Right kidney (tissue), 1 donor: ENCODE measurements at regions not wholly inside any gene's neighbourhood (a gene's known extent, or its start where the extent isn't known, plus 50 kb on each side); places are given as distances from the start of the nearest gene placed in this dataset.
A peak's percentile ranks its signal among the peaks of the same experiment; 100 is the strongest.
"Not testable (repeated sequence)": the region's sequence is repeated elsewhere in the genome, so short reads cannot be mapped to it uniquely, and the experiment has no call there.

ENCODE experiments used
- DNase-seq: peaks from one replicate; pipeline ENCODE4 v3.0.0-alpha.2; 2016

DNA sequence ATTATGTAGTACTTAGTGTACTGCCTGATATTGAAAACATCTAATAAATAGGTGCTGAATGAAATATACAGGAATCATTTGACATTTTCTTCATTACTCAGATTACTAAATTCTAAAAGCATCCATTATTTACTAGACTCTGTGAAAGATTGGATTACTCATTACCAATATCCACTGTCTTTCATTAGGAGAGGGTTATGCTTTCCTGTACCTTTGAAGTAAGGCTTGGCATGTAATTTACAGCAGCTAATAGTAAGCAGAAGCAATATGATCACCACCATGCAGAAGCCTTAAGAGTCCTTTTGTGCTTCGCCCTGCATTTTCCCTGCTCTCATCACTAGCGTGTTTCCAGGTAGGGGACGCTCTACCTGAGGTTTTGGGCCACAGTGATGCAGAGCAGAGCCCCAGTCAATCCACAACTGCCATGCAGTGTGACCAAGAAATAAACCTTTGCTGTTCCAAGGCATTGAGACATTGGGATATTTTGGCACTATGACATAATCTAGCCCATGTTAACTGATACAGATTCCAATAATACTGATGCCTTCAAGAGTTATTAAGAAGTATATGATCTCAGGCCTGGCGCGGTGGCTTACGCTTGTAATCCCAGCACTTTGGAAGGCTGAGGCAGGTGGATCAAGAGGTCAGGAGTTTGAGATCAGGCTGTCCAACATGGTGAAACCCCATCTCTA, 502.8 kb upstream of the MARCKS start:
- DNase-seq = no peak

DNA sequence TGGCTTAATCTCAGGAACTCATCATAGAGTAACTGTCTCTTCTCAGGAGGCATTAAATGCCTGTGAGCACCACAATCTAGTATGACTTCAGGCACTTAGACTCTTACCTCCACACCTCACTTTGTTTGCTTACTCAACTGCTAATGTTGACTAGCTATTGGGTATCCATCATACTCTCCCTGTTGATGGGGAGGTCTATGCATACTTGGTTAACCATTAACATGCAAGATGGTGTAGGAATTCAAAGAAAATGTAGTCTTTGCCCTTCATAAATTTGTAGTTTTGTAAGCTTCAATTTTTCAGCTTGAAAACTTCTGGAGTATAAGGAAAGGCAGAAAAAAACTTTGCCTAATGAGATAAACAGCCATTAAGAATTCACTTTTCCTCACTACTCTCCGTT, 501.0 kb upstream of the MARCKS start:
- no peak for DNase-seq

DNA sequence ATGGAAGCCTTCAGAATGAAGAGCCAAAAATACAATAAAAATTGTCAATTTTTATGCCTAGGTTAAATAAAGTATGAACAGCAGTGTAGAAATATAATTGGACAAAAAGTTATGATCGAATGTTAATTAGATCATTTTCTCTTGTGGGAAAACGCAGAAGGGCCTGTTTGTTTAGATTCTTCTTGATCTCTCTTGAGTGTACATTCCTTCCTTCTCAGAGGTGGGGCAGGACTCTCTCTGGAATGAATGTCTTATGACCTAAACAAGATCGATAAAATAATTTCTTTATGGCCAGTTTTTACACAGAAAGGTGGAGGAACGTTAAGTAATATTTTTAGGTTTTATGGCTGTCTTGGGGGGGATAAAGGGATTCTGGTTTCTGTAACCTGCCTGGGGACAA, 500.1 kb upstream of the MARCKS start:
- DNase-seq = no peak

DNA sequence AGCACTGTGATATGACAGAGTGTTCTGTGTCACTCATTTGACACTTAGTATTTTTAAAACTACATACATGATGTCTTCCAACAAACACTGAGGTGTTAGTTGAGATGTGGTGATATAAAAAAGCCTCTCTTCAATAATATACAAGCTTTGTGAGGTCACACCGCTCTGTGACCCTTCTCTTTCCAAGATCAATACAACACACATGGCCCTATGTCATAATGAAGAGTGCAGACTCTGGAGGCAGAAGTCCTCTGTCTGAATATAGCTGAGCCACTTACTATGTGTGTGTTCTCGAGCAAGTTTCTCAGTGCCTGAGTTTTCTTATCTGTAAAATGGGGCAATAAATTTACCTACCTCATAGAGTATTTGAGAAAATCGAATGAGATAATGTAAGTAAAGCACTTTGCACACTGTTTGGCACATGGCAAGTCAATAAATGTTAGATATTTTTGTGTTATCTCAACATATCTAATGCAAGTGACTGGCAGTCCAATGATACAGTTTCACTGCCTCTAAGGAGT, 499.0 kb upstream of the MARCKS start:
- DNase-seq = no peak

DNA sequence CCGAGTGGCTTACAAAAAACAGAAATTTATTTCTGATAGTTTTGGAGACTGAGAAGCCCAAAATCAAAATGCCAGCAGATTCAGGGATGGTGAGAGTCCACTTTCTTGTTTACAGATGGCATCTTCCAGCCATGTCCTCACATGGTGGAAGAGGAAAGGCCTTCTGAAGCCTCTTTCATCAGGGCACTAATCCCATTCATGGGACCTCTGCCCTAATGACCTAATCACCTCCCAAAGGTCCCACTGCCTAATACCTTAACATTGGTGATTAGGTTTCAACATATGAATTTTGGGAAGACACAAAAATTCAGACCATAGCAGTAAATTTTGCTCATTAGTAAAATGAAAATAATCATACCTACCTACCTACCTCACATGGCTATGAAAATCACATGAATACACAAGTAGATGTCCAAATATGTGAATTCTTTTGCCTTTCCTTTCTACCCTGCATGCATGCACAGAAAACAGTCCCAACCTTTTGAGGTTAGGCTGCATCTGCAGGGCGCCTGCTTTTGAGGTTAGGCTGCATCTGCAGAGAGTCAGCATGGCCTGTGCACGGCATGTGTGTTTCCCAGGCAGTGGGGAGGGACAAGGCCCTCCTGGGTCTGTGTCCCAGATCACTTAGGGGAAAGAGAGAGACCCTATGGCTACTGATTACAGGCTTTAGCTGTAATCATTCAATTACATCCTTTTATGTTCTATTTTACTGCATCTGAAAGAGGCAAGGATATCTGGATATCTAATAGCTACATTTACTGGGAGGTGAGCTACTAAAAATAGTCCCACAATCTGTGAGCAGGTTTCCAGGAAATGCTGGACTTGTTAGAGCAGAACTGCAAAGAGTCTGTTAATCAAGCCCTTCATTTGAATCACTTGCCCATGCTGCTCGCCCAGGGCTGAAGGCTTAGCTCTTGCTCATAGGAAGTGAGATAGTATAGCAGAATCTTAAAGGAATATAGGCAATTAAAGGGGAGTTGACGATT, 497.7 kb upstream of the MARCKS start:
- no peak for DNase-seq

DNA sequence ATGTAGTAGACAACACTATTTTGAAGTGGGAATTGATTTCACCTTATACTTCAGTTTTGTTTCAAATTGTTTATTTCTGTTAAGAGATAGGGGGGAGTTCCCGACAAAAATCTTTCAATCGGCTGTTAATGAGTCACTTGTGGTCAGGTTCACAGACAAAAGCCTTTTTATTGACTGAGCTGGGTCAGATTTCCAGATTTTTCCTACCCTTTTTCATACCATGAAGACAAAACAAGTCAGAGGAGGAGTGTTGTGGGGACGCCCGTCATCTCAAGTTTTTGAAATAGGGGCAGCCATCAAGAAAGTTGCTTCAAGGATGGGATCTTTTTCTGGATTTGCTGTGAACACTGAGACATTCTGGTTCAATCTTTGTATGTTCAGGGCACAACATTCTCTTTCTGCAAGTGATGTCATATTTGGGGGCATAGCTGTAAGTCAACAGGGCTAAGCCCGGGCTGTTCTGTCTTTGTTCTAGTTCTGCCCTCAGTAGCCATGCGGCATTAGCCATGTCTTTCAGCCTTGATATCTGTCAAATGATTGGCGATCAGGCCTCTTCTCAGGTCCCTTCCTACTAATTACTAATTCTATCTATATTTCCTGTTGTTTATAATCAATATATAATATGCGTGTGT, 496.0 kb upstream of the MARCKS start:
- no peak for DNase-seq

DNA sequence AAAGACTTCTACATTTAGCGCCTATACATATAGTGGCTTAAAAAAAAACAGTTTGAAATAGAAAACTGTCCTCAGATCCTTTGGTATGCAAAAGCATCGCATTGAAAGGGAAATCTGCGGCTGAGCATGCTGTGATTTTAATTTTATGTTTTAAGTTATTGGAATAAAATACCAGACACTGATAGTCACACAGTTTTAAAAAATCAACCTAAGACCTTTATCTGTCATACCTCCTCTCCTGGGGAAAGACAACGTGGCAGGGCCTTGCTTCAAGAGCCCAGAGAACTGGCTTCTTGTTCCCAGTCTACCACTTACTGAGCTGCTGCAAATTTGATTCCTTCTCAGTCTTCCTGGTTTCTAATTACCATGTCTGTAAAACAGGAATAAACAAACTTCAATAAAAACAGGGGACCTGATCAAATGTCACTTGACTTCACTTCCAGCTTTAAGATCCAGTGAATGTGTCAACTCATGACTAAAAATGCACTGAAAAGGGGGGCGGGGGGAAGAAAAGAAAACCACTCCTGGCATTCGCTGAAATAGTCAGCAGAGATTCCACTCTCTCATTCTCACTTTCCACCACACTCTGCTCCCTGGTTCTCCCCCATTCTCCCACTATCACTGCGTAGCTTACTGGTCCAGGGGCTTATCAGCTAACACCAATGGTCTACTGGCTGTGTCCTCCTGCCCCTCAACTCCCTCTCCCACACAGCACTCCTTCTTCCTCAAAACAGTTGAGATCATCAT, 494.7 kb upstream of the MARCKS start:
- peak; percentile 30 for DNase-seq

DNA sequence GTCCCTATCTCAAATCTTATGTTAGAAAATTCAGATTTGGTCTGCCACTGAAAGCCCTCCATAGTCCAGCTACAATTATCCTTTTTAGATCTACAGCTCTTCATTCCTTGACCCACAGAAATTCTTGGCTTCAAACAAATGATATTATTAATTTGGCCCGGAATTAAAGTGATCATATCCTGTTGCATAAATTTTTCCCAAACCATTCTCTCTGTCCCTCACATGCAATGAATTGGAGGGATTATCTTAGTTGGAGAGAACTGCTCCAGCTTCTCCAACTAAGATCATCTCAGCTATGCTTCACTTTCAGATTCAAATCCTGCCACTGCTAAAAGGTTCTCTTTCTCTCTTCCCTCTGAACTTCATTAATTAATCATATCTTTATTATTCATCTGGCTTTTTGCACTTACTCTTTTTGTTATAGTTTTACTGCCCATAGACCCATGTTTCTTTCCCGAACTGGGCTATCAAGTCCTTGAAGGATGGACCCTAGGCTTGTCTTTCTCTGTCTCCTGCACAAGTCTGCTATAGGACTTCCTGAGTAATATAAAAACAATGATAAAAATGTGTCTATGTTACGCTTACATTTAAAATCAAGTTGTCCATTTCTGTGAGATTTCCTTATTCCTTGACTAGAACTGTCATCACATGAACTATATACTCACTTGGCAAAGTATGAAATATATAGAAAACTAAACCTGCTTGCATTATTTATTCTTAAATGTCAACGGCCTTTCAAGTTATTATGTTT, 493.9 kb upstream of the MARCKS start:
- DNase-seq = no peak

DNA sequence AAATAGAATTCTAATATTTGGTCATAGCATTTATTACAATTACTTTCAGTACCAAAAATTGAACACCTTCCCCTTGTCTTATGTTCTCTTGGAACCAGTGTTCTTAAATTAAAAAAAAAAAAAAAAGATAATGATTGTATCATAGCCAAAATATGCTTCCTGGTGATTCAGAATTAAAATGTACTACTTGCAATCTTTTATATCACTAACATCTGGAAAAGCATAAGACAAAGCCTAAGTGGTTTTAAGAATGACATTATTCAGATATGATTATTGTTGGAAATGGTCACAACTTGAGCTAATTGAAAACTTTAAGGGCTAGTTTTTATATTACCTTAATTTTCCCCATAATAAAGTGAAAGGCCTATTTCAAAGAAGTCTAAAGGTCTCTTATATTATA, 493.3 kb upstream of the MARCKS start:
- no peak for DNase-seq

DNA sequence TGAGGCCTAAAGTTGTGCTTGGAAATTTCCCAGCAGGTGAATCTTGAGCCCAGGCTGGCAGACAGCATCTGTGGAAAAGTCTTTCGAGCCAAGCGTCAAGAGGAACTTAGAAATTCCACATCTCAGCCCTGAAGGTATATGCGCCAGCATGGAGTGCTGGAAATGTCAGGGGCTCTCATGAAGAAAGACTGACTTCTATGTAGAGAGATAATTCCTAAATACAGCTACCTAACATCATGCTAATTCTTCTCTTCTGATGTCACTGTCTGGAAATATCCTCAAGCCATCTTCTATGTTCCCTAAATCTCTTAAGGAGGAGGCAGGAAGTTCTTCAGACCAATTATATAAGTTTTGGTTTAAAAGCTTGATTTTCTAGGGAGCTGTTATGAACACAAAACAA, 492.4 kb upstream of the MARCKS start:
- no peak for DNase-seq

DNA sequence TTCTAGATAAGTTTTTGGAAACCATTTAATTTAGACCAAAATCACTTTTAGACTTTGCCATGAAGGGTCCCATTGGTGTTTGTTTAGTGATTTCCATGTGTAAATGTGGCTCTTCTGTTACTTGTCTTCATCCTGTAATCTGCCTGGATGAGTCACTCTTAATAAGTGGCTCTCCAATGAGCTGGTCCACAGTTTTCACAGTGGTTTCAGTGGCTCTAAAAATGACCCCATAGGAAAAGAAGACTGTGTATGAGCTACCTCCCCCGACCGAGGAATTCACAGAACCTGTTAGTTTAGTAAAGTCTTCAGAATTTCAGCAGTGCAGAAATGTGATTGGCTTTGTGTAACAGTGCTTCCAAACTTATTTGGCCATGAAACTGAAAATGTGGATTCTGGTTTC, 492.0 kb upstream of the MARCKS start:
- no peak for DNase-seq

DNA sequence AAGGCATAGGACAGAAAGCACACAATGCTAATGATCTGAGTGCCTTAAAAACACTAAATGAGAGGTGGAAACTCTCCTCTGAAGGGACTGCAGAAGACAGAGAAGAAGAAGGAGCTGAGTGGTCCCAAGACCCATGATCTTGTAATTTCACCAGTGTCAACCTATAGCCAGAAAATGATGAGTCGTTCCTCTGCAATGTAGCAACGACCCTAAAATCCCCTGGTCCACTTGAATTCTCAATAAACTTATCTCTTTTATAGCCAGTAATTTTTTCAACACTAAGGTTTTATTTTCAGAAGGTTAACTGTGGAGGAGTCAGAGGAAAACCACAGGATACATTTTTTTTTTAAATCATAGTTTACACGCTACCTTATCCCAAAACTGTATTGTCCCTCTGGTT, 490.6 kb upstream of the MARCKS start:
- no peak for DNase-seq

DNA sequence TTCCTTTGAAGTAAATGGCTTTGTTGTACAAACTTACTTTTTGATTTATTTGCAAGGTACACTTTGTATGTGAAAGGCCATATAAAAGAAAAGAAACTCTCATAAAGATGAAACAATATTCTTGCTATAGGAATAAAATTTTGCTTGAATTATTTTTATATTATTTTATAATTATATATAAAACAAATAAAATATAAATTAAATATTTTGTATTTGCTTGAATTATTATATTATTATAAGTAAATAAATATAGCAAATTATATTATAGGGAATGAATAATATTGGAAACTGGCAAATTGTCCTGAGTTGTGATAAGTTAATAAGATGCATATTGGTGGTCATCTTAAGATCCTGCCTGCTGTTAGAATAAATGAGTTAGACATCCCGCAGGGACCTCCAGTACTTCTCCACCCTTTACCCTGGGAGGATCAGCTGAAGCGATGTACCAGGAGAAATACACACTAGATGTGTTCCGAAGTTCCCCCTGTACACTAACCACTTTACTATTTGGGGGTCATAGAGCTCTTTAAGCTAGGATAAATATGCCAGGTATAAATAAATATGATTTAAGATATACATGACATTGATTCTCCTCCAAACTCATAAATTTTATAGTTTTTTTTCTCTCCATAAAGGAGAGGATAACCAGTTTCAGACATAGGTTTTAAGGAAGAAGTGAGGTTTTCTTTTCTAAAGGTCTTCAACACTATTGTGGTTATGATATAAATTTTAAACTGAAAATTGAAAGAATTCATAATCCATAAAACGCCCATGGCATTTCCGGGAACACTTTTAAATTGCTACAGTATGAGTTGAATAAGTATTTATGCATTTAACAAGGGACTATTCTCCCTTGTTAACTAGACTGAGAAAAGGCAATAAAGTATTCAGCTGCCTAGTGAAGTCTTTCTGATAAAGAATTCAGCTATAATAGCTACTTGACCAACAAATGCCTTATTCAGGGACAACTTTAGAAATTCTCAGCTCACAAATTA, 486.3 kb upstream of the MARCKS start:
- no peak for DNase-seq

DNA sequence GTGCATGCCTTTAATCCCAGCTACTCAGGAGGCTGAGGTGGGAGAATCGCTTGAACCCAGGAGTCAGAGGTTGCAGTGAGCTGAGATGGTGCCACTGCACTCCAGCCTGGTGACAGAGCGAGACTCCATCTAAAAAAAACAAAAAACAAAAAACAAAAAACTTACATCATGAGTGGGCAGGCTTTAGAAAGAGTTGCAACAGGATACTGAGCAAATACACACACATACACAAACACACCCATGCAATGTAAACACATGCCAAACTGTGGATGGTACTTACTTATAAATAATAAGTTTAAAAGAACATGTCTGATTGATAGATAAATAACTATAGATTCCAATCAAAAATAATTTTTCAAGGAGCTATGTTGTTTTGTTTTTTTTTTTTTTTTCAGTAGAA, 481.7 kb upstream of the MARCKS start:
- DNase-seq = not testable (repeated sequence)

DNA sequence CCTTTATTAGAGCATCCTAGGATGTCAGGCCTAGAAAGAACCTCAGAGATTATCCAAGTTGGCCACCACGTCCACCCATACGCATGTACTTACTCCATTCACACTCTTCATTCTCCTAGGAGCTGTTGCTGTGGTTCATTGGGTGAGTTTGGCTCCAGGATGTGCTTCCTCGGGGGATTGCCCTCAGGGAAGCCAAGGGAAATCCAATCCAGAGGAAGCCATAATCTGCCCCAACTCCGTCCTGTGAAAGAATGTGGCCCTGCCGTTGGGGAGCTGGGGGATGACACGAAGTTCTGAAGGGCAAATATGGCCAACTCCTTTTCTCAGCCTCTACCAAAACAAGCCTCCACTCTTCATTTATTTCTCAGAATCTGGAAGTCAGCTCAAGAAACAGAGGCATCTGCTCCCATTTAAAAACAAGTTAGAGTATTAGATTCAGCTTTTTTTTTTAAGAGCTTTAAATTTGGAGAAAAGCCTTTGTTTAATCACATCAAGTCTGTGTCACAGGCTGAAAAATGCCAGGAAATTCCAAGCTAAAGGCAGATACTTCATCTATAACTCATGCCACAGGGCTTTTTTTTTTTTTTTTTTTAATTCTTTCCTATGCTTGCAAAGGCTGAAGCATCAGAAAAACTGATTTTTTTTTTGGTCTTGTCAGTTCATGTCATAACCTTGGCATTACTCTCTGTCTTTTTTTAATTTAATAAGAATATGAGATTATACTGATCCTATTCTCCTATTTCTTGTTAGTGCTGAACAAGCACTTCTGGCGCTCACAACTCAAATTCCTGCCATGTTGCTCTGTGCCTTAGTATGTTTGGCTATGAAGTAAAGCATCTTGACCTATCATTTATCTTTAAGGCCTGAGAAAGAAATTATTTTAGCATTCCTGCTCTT, 480.9 kb upstream of the MARCKS start:
- no peak for DNase-seq

DNA sequence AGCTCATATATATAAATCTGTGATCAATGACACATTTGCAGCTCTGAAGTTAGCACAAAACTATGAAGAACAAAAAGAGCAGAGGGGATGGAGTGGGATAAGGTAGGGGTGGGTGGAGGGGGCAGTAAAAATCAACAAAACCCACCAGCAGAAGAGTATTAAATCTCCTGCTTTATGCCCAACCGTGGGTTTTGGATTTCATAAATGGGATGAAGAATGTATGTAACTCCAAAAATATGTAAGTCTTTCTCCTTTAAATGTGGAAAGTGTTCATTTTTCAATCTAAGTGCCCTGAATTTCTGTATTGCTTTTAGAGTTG, 480.3 kb upstream of the MARCKS start:
- no peak for DNase-seq

DNA sequence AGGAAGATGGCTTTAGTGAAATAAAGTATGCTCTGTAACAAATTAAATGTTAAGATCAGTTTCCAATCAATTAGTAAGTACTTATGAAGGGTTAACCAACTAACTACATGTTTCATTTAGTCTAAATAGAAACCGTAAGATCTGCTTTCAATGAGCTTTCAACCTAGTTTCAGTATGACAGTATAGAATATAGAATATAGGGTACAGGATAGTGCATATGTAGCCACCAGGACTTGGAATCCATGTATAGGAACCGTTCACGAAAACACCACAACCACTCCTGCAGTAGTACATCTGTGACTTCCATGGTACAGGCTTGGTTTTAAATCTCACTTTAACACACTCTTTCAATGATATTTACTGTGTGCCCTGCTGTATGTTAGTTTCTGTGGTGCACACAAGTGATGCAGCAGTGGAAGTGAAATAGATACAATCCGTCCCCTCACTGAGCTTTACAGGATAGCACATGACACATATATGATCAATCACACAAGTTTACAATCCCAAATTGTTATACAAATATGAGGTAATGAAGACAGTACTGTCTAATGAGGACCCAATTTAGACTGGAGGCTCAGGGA, 479.7 kb upstream of the MARCKS start:
- no peak for DNase-seq

DNA sequence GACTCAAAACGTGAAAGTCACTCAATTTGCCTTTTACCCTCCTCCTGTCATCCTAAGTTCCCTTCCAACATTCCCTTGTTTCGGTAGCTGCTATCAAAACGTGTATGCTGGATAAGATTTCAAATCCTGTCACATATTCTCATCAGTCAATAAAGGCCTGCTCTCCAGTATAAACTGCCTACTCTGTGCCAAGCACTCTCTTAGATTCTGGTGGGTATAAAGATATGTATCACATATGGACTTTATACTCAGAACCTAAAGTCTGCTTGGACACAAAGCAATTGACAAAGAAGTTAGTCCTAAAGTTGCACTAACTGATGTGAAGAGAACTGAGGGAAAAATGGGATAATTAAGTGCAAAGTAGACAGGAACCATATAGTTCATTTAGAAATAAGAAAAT, 476.6 kb upstream of the MARCKS start:
- DNase-seq = no peak

DNA sequence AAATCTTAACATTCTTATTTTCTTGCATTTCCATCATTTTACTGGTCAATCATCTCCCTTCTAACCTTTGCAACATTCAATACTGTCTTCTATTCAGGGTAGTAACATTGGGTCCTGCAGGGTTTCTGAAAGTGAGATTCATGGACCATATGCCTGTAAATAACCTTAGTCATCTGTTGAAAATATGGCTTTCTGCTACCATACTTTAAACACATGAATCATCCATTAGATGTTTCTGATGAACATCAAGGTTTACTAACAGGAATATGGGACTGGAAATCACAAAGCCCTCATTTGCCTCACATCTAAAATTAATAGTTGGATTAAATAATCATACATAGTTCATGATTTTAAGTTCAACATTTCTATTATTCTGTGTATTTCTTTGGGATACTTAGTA, 475.9 kb upstream of the MARCKS start:
- DNase-seq = no peak
